GM06990 (cell line): ENCODE measurements at regions not wholly inside any gene's neighbourhood (a gene's known extent, or its start where the extent isn't known, plus 50 kb on each side); places are given as distances from the start of the nearest gene placed in this dataset.

Experiments used
- DNase-seq: peaks from one replicate; pipeline ENCODE4 v3.0.0-alpha.2; 2011; ENCODE audit not compliant: insufficient read length; ENCODE audit errors: extremely low read depth
- H3K27me3 ChIP-seq: replicated peaks from 2 replicates; pipeline ENCODE4 v1.6.0; 2011; ENCODE audit warnings: low read length; ENCODE audit not compliant: control insufficient read depth, insufficient read depth
- H3K36me3 ChIP-seq: 2 replicates; pipeline ENCODE4 v1.5.1; 2011; ENCODE audit warnings: low read length; ENCODE audit not compliant: control insufficient read depth, insufficient read depth
- H3K4me3 ChIP-seq: replicated peaks from 2 replicates; pipeline ENCODE4 v1.5.1; 2011; ENCODE audit warnings: low read depth, mild to moderate bottlenecking, control low read depth, low read length
- CTCF ChIP-seq: IDR thresholded peaks from 2 replicates; pipeline ENCODE4 v1.5.1; 2011; ENCODE audit warnings: low read length, control low read depth, mild to moderate bottlenecking, inconsistent platforms; ENCODE audit not compliant: insufficient read depth, poor library complexity, severe bottlenecking

DNA sequence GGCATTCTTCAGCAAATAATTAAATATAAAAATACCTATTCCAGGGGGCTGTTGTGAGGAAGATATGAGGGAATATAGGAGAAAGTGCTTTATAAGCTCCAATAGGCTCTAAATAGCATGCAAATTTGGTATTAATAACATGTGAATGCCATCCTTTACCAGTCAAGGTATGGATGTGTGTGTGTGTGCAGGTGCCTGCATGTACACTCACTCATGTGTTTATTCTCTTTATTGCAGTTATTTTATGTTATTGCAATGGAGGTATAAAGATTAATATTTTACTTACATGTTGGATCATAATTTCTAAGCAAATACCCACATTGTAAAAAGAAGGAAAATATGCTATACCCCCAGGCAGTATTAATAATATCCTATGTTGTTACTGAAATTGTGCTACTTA is 1093.0 kb upstream of the GYPC start:
- H3K36me3 ChIP-seq, result no peaks in the 10 kb centered on the region
- TF ChIP-seq CTCF, result no peak
- H3K4me3 ChIP-seq, result no peak overlapping the region
- no peaks in the 10 kb centered on the region for H3K27me3 ChIP-seq
- DNase-seq, result no peak

DNA sequence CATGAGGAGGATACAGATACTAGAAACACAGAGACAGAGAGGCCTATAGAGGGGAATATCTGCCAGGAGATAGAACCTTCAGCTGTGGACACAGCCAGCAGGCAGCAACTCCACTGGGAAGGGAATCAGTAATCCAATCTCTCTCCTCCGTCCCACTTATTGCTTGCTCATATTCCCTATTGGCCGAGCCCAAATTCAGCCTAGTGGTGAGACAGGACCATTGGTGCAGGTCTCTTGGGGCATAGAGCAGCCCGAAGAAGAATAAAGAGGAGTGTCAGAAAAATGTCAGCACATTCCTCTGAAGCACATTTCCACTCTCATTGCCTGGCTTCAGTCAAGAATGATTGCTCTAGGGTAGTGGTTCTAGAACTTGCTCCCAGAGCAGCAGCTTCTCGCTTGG is 1091.5 kb upstream of the GYPC start:
- Histone ChIP-seq H3K4me3 (no peak overlapping the region), H3K36me3 (no peaks in the 10 kb centered on the region), H3K27me3 (no peaks in the 10 kb centered on the region)
- DNase-seq, result no peak
- TF ChIP-seq CTCF, result no peak

DNA sequence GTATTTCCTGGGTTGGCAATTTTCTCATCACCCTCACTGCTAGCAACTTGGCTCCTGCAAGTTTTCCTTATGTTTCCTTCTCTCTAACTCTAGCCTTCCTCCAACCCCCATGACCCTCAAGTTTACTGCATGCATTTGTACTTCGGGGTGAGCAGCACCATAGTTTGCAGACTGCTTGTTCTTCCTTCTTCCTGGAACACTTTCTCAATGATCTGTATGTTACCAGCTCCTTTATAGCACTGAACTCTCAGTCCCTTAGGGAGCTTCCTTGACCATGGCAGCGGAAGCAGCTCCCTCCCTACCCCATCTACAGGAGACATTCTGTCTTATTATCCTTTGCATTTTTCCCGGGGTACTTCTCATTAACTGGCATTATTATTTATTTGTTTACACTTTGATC is 1089.5 kb upstream of the GYPC start:
- TF ChIP-seq CTCF, result no peak
- Histone ChIP-seq H3K36me3 (no peaks in the 10 kb centered on the region), H3K4me3 (no peak overlapping the region), H3K27me3 (no peaks in the 10 kb centered on the region)
- DNase-seq, result no peak

DNA sequence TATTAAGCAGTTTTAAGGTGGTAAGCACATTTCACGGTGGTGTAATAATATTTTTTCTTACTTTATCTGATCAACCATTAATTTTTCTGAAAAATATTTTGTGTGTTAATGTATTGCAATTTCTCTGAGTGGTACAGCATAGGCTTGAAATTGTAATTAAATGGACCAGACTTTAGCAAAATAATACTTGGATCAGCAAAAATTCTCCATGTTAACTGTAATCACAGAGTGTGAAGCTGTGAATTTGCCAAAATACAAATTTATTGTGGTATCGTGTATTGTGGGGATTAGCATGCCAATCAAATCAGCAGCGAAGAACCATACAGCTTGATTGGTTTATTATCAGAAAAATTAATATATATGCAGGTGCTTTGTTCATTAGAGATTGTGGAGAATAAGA is 1088.9 kb upstream of the GYPC start:
- H3K27me3 ChIP-seq, result no peaks in the 10 kb centered on the region
- no peak for TF ChIP-seq CTCF
- H3K4me3 ChIP-seq, result no peak overlapping the region
- H3K36me3 ChIP-seq, result no peaks in the 10 kb centered on the region
- DNase-seq, result no peak

DNA sequence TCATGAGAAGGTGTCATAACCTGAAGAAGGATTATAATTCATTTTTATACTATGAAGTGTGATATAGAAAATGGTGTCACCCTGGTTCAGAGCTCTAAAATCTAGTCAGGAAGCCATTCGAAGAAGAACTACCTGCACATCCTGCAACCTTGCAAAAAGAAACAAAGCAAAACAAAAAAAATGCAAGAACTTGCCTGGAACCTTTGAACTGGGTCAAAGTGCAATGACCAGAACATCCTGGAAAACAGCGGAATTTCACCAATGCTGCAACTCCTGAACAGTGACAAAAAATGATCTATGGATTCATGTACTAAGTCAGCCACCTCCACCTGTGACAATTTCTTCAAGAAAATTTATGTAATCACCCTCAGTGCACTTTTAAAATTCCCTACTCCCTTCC is 1083.3 kb upstream of the GYPC start:
- Histone ChIP-seq H3K27me3 (no peaks in the 10 kb centered on the region), H3K36me3 (no peaks in the 10 kb centered on the region), H3K4me3 (no peak overlapping the region)
- TF ChIP-seq CTCF, result no peak
- DNase-seq, result no peak

GRCh38 chr2:125573432-125573831 is 1082.5 kb upstream of the GYPC start:
- no peak for TF ChIP-seq CTCF
- no peak overlapping the region for H3K4me3 ChIP-seq
- DNase-seq, result no peak
- H3K36me3 ChIP-seq, result no peaks in the 10 kb centered on the region
- H3K27me3 ChIP-seq, result no peaks in the 10 kb centered on the region
